A204.1 (cell line): ENCODE measurements at regions not wholly inside any gene's neighbourhood (a gene's known extent, or its start where the extent isn't known, plus 50 kb on each side); places are given as distances from the start of the nearest gene placed in this dataset.
"Not testable (repeated sequence)": the region's sequence is repeated elsewhere in the genome, so short reads cannot be mapped to it uniquely, and the experiment has no call there.

ENCODE experiments used
- FAIRE-seq: peaks from 2 replicates; lab custom pipeline; 2012; peaks lifted over from hg19 to GRCh38; lab: Jason Lieb, UNC

DNA sequence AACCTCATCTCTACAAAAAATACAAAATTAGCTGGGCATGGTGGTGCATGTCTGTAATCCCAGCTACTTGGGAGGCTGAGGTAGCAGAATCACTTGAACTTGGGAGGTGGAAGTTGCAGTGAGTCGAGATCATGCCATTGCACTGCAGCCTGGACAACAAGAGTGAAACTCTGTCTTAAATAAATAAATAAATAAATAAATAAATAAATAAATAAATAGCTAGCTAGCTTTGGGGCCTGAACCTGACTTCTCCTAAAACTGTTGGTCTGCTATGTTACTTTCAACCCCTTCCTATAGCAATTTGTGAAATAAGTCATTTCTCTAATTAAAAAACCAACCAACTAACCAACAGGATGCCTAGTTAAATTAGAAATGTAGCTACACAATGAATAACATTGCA, 101.0 kb upstream of the KCNG1 start:
- FAIRE-seq, result not testable (repeated sequence)

DNA sequence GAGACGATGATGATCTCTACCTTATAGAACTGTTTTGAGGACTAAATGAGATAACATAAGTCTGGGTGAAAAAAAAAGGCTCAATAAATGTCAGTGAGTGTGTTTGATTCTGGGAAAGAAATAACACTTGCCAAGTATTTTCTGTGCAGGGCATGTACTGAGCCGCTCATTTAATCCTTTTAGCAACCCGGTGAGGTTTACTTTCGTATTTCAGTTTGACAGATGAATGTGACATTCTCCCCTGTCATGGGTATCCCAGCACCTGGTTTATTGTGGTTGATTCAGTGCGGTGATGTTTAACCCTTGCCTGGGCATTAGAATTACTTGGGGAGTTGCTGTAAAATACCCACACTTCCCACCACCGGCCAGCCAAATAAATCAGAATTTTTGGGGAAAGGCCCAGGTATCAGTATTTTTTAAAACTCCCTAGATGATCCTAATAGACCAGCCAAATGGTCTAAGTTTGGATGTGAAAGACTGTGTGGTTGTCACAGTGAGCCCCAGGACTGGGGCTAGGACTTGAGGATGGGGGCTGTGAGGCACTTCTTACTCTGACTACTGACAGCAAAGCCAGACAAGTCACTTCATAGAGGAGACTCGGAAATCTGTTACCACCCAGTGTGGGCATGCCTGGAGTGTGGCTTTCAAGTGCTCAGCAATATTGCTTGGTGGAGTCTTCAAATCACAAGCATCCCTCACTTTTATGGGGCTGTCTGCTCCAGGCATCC, 100.2 kb upstream of the KCNG1 start:
- FAIRE-seq, result no peak

DNA sequence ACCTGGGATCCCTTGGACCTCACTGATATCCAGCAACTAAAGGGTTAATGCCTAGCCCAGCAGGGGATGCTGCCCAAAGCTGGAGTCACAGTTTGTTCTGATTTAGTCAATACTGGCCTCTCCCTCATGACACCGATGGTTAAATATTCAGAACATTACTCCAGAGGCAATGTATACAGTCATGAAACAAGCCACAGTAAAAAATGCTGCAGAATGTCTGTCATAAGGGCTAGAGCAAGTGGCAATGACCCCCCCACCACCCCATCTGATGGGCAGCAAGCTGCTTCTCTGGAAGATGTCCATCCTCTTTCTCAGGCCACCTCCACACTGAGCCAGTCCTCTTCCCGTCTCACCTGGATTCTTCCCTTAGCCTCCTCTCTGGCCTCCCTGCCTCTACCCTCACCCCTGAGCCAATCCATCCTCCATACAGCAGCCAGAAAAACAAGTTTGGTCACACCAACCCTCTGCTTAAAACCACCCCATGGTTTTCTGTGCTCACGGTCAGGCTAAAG, 99.0 kb upstream of the KCNG1 start:
- FAIRE-seq, result no peak

DNA sequence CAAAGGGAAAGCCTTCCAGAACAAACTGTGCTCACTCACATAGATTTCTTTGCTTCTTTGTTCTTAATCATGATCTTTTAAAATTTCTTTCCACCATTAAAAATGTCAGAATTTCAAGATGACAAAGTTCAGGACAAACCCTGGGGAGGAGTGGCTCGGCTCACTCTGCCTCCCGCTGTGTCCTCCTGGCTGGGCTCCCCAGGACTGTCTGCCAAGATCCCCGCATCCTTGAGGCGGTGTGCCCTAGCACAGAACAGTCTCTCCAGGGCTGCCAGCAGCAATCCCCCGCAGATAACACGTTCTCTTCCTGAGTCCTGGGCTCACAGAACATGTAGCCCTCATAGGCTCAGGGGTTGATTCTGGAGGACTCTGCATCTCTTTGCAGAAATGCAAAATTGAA, 98.4 kb upstream of the KCNG1 start:
- no peak for FAIRE-seq

DNA sequence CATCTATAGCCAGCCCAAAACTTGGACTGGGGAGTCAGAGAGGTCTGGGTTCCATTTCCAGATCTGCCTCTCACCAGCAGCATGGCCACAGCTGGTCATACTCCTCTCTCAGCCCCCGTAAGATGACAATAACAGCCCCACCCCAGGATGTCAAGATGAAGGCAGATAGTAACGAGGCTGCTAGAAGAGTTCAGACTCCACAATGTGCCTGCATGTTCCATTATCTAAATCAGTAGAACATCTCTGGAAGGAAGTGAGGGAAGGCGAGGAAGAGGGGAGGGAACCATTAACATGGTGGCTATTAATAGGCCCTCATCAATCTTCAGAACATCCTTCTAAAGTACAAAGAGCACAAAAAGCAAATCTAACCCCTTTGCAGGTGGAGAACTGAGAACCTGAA, 98.0 kb upstream of the KCNG1 start:
- FAIRE-seq, result no peak

DNA sequence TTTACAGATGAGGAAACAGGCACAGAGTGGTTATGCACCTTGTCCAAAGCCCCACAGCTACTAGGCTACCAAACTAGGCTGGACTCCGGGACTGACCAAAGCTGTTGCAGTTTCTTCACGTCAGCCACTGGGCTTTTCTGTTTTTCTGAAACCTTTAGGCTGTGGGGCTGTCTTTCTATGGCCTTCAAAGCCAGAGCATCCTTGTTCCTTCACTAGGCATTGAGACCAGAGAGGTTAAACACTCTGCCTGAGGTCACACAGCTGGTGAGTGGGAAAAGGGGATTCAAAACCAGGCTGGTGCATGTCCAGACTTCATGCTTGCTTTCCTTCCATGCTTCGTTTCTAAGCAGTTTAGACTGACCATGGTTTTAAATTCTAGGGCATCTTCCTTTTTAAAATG, 97.5 kb upstream of the KCNG1 start:
- no peak for FAIRE-seq

DNA sequence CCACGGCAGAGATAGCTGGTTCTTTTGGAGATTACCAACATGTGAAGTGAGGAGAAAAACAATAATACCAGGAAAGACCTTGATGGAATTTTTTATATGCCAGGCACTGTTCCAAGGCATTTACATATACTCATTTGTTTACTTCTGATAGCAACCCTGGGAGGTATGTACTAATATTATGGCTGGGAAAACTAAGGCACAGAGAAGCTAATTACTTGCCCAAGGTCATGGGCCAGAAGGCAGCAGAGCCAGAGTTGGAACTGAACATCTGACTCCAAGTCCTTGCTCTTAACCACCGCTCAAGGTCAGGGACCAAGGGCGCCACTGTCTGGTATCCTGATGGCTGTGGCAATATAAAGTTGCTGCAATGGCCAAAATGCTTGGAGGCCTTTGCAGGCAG, 97.0 kb upstream of the KCNG1 start:
- FAIRE-seq, result no peak

DNA sequence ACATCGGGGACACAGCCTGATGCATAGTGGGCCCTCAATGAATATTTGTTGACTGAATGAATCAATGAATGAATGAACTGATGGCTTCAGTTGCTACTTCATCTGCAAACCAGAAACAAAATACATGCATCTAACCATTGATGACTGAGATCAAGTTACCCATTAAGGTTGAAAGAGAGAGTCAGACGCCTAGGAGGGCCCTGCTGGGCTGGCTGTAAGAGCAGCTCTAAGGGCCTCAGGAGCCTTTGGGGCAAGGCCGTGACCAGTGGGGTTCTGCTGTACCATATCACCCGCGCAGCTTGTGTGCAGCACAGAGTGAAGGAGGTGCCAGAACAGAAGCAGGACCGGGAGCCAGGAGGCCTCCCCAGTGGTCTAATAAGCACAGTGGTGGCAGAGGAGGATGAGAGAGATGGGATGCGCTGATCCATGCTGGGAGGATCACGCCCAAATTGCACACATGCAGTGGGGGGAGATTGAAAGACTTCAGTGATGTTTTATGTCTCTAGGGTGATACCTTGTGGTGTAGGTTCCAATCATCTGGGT, 96.1 kb upstream of the KCNG1 start:
- FAIRE-seq, result no peak

DNA sequence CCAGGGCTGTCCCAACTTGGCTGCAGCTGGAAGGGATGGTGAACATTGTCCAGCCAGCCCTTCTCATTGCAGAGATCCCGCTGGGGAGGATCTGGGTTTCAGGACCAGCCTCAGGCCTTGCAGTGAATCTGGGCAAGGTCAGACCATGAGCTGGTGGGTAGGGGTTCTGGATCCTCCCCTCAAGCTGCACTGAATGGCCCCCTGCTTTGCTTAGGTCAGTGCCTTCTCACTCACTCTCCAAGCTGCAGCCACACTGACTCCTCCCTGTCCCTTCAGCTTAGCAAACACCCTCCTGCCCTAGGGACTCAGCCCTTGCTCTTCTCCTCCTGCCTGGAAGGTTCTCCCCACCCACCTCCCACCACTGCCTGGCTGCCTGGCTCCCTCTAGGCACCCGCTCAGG, 95.3 kb upstream of the KCNG1 start:
- no peak for FAIRE-seq

DNA sequence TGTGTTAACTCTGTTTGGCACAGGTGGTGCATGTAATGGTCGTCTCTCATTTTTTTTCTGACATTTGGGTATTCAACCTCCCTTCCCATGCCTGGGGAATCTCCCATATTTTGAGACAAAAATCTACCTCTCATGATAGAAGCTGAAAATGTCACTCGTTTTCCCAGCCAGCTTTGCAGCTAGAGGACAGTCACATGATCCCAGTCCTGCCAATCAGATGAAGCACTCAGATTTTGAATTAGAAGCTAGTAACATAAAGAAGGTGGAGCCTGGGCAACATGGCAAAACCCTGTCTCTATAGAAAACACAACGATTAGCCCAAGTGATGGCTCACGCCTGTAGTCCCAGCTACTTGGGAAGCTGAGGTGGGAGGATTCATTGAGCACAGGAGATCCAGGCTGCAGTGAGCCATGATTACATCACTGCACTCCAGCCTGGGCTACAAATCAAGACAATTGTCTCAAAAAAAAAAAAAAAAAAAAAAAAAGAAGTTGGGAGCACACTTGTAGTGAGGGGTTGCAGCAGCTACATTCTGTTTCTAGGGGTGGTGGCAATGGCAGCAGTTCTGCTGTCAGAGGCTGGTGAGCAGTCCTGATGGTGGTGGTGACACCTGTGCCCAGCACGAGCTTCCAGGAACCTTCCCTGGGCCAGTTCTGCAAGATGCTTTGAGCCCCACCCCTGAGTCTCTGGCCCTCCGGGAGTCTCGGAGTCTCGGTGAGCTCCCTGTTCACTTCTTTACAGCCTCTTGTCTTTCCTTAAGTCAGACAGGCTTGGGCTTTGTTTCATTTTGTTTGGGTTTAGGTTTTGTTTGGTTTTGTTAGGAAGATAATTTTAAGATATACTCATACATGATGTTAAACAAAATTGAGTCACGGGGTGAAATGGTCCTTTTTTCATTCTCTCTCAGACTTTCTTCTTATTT, 94.1 kb upstream of the KCNG1 start:
- FAIRE-seq, result no peak

DNA sequence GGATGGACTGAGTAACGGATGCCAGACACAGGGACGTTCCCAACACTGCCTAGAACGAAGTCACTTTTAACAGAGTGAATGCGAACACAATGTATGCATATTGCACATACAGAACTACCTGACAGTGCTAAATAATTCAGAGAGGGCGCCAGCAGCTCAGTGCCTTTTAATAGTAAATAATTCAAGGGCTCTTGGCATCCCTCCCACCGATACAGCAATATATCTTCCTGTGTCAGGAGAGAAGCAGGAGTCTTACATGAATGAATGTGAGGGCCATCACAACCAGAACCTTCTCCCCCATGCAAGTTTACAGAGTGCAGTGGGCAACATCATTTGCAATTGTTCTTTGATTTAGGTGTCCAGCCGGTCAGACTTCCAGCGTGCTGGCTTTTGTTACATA, 88.4 kb upstream of the KCNG1 start:
- FAIRE-seq, result no peak

DNA sequence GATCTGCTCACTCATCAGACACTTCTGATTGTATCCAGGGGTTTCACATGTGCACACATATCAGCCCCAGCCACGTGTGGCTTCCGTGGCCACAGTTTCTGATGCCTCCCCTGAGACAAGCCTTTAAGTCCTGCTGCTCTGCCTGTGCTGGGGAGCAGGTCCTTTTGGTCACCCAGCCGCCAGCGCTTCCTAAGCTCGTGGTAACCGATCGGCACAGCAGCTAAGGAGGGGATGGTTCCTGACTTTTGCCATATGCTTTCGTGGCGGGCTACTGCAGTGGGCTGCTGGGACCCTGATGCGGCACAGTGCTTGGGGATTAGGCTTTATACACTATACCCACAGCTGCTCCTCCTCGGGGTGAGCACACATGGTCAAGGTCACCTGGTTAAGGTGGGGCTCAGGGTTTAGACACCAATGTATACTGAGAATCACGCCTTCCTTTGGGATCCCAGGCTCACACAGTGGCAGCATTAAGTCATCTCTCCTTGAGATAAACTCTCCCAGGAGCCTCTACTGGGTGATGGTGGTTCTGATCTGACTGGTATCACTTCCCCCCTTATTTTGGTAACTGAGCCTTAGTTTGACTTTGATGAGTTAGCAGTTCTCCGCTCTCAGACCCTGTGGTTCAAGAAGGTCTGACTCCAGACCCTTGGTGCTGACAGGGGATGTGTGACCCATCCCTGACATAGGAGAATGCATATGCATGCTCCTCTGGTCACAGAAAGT, 85.9 kb upstream of the KCNG1 start:
- no peak for FAIRE-seq

DNA sequence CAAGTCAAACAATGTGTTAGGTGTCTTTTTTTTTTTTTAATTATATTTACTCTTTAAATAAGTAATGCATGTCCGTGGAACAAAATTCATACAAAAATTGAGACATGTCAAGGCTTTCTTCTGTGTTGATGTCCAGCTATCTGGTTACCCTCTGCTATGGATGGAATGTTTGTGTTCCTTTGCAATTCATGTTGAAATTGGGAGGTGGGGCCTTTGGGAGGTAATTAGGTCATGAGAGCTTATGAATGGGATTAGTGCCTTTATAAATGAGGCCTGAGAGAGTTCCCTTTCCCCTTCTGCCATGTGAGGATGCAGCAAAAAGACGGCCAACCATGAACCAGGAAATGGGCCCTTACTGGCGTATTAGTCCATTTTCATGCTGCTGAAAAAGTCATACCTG, 83.1 kb upstream of the KCNG1 start:
- no peak for FAIRE-seq

DNA sequence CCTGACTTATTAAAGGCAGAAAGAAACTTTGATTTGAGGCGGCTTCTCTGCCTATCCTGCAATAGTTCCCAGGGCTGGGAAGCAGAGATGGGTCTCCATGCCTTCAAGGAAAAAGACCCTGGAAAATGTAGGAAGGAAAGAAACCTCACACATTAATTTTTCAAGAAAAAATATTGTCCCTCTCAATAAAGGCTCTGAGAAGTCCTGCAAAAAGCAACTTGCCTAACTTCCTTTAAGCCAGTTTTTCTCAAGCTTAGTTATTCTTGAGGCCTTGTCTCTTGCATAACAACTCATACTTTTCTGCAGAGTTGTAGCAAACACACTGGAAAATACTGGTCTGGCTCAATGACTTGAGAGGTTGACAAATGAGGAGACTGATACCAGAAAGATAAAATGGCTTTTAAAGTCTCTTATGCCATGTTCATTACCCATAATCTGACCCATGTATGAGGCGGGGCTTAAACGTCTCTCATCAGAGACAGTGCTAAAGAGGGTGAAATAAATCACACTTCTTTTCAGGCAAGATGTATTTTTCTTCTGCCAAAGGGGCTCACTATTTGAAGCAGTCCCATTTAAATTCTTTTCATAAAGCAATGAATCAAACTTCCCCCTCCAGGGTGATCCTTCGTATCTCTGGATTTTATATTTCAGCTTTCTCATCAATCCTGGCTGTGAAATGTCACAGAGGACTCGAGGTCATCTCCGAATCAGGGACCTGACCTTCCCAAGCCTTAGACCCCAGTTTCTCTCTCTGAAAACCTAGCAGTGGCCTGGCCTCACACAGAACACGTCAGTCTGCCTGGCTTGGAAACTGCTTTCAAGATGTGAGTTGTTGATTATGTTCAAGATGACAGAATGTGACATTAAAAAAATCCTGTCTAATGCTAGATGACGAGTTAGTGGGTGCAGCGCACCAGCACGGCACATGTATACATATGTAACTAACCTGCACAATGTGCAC, 82.3 kb upstream of the KCNG1 start:
- FAIRE-seq, result no peak

DNA sequence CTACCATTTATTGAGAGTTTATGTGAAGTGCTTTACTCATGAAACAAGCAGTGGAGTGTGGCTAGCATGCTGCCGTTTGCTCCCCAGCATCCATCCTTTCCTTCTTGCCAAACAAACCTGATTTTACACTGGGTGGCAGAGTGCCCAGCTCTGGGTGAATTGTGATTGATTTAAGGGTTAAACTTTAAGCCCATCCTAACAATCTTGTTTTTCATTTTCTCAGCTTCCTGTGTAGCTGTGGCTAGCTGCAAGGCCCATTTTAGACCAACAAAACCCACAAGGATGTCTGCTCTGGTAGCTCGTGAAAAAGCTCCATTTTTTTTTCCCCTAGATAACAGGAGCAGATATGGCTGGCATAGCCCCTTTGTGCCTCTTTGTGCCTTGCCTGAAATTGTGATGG, 77.7 kb upstream of the KCNG1 start:
- no peak for FAIRE-seq

DNA sequence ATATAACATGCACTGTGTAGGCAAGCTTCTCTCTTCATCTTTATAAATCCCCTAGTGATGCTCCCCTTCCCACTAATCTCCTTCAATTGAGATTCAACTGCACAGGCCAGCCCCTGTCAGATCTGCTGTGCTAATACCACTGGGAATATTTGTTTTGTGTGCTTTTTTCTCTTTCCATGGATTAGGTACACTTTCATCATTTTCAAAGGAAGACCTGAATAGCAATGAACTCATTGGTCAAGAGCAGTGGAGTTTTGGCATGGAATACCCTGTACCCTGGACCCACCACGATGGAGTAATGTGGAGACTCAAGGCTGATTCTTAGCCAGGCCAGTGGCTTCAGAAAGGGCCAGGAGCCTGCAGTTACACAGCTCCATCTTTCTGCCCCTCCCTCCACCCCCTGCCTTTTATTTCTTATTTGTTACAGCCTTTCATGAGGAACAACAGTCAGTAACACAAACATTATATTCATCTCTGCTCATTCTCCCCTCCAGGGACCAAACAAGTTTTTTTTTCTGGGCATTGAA, 75.4 kb upstream of the KCNG1 start:
- FAIRE-seq, result no peak

DNA sequence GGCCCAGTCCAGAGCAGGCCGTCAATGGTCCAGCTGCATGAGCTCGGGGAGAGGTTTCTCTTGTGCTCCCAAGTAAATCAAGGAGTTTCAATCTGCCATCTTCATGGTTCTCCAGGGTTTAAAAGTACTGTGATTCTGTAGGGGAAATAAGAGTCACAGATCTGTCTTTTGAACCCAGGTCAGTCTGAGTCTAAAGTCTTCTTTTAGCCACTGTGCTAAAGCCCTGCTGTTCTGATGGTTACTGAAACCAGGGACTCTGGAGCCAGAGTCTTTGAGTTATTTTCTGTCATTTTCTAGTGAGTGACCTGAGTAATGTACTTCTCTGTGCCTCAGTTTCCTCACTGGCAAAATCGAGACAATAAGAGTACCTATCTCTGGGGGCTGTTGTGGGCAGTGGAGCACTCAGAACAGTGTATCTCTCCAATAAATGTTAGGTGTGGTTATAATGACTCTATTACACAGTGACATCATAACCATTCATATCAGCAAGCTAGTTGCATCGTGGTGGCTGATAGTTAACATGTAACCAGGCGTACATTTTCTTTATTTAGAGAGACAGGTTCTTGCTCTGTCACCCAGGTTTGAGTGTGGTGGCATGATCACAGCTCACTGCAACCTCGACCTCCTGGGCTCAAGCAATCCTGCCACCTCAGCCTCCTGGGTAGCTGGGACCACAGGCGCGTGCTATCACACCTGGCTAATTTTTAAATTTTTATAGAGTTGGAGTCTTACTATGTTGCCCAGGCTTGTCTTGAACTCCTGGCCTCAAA, 74.6 kb upstream of the KCNG1 start:
- FAIRE-seq, result no peak

DNA sequence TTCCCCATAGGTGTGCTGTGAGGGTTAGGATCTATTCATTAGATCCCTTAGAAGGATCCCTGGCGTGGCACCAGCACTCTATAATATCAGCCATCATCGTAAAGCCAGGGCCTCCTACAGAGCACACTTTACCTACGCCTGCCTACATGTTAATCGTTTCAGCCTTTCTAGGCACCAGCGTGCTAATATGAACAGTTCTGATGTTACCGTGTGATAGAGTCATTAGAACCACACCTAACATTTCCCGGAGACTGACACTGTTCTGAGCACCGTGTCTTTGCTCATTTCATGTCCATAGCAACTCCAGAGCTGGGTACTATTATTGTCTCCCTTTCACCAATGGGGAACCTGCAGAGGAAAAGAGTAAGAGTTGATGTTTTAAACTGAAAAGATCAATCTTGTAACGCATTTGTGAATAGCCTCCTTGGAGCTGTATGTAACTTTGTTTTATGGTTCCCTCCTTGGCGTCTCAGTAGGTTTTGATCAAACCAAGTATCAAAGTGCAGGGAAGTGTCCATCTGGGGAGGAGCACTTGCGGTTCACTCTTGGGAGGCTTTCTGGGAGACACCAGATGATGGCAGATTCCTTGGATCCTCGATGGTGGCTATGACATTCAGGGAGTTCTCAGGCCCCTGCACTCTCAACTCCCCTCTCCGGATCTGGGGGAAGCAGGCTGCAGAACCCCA, 73.8 kb upstream of the KCNG1 start:
- no peak for FAIRE-seq

DNA sequence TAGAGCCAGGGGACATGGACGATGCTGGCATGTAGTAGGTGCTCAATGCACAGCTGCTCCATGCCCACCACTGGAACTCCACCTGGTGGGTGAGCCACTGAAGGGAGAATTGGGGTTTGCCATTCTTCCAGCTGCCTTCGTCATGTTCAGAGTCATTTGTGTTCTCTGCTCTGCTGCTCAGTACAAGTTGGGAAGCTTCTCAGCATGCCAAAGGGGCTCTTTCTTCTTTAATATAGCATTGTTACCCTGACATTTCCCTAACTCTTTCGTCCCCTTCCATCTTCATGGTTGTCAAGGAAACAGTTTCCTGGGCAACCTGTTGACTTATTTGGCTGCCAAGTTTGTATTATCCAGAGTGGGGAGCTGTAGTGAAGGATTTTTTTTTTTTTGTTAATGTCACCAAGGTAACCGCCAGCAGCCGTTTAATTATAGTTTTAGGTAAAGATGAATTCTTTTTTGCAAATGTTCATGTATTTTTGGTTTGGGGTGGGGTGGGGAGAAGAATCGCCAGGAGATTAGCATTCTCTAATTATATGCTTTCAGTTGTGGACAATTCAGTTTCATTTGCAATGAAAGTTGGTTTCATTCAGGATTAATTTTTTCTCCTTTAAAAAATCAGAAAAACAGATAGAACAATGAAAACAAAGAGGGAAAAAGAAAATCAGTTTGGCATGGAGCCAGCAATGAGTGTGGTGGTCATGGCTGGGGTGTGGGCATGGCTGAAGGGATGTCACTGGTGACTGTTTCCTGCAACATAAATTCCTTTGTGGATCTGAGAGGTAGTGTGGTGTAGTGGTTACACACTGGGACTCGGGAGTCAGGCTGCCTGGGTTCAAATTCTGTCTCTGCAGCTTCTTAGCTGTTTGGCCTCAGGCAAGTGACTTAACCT, 73.0 kb upstream of the KCNG1 start:
- FAIRE-seq, result no peak
